Epithelial cell of esophagus (primary cell): ENCODE measurements at regions not wholly inside any gene's neighbourhood (a gene's known extent, or its start where the extent isn't known, plus 50 kb on each side); places are given as distances from the start of the nearest gene placed in this dataset.

Source experiments
- DNase-seq: peaks from one replicate; pipeline ENCODE4 v3.0.0; 2010; ENCODE audit warnings: low read depth
- H3K4me3 ChIP-seq: 2 replicates; pipeline ENCODE4 v1.5.1; 2011; ENCODE audit warnings: mild to moderate bottlenecking, low read length, control low read depth
- CTCF ChIP-seq: IDR thresholded peaks from 2 replicates; pipeline ENCODE4 v1.5.1; 2011; ENCODE audit warnings: low read depth, mild to moderate bottlenecking, low read length, control low read depth, inconsistent platforms; ENCODE audit not compliant: insufficient read depth; ENCODE audit errors: missing control alignments

GRCh38 chr2:2985020-2985419 is 392.6 kb downstream of the EIPR1 start:
- no peak overlapping the region for H3K4me3 ChIP-seq
- DNase-seq = no peak
- no peak for TF ChIP-seq CTCF

GRCh38 chr2:2981000-2981399 is 396.6 kb downstream of the EIPR1 start:
- no peak overlapping the region for H3K4me3 ChIP-seq
- DNase-seq = no peak
- TF ChIP-seq CTCF = no peak

GRCh38 chr2:2974982-2975381 is 402.6 kb downstream of the EIPR1 start:
- no peak for TF ChIP-seq CTCF

GRCh38 chr2:2960441-2961133 is 417.0 kb downstream of the EIPR1 start:
- no peak for DNase-seq
- TF ChIP-seq CTCF = no peak
- no peak overlapping the region for H3K4me3 ChIP-seq

More at GRCh38 chr2:2974982-2975381, 402.6 kb downstream of the EIPR1 start:
- H3K4me3 ChIP-seq = no peak overlapping the region
- no peak for DNase-seq

- no peak overlapping the region for H3K4me3 ChIP-seq
- DNase-seq = no peak
- TF ChIP-seq CTCF = no peak
Observed at GRCh38 chr2:2950403-2950952, 427.1 kb downstream of the EIPR1 start.

GRCh38 chr2:2947406-2947805 is 430.2 kb downstream of the EIPR1 start:
- no peak for DNase-seq
- no peak for TF ChIP-seq CTCF
- no peak overlapping the region for H3K4me3 ChIP-seq

- H3K4me3 ChIP-seq = no peak overlapping the region
- DNase-seq = no peak
- no peak for TF ChIP-seq CTCF
Observed at GRCh38 chr2:2942906-2943305, 434.7 kb downstream of the EIPR1 start.
